Neural cell (in vitro differentiated cells): ENCODE measurements at regions not wholly inside any gene's neighbourhood (a gene's known extent, or its start where the extent isn't known, plus 50 kb on each side); places are given as distances from the start of the nearest gene placed in this dataset.

Experiments used
- CTCF ChIP-seq: fragments of 450-650 bp; IDR thresholded peaks from 2 replicates; pipeline ENCODE4 v1.5.1; 2014; ENCODE audit warnings: antibody characterized with exemption, mild to moderate bottlenecking, moderate library complexity; ENCODE audit not compliant: poor library complexity, severe bottlenecking
- POLR2AphosphoS5 ChIP-seq: IDR thresholded peaks from 2 replicates; pipeline ENCODE4 v1.6.1; 2012
- RAD21 ChIP-seq: fragments of 450-650 bp; conservative IDR thresholded peaks from 2 replicates; pipeline ENCODE4 v1.6.1; 2014; ENCODE audit warnings: antibody characterized with exemption, mild to moderate bottlenecking, moderate library complexity
- REST ChIP-seq: IDR thresholded peaks from 2 replicates; pipeline ENCODE4 v1.6.1; 2012; ENCODE audit warnings: borderline replicate concordance

GRCh38 chr1:239630767-239631166 lies 244.4 kb downstream of the CHRM3 start:
- TF ChIP-seq CTCF (no peak), RAD21 (no peak), POLR2AphosphoS5 (no peak), REST (no peak)
